ENCODE measurements at regions not wholly inside any gene's neighbourhood (a gene's known extent, or its start where the extent isn't known, plus 50 kb on each side); places are given as distances from the start of the nearest gene placed in this dataset.

DNA sequence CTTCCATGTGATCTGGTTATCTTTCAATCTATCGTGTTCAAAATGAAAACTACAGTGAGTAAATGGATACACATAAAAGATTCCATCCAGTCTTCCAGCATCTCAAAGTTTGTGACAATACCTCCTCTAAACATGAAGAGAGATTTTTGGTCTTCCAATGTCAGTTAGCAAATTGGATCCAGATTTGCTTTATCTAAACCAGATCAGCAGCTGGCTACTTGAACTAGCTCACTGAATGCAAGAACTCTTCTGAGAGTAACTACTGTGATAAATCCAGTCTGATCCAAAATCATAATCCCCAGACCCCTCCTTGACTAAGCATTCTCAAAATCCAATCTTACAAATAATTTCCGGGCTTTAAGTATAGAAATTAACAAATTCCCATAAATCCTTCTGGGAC, 2177.9 kb upstream of the C9orf72 start:
- H3K27me3 ChIP-seq (ENCODE audit: control insufficient read depth, low read length) = no peaks in the 10 kb centered on the region
- H3K4me3 ChIP-seq (ENCODE audit: low read length) = no peak overlapping the region
- no peaks in the 10 kb centered on the region for H3K36me3 ChIP-seq (ENCODE audit: control insufficient read depth, low read length)
- H4K20me1 ChIP-seq (ENCODE audit: control insufficient read depth, insufficient read depth, low read depth, low read length) = no peaks in the 10 kb centered on the region
- H3K79me2 ChIP-seq (ENCODE audit: control insufficient read depth, low read length) = no peaks in the 10 kb centered on the region
- H3K27ac ChIP-seq (ENCODE audit: low read depth, low read length) = no peak overlapping the region
- no peaks in the 10 kb centered on the region for H3K4me1 ChIP-seq (ENCODE audit: control insufficient read depth, low read length)
- no peak overlapping the region for H3K4me2 ChIP-seq (ENCODE audit: low read length)
- TF ChIP-seq, protein P1, sequence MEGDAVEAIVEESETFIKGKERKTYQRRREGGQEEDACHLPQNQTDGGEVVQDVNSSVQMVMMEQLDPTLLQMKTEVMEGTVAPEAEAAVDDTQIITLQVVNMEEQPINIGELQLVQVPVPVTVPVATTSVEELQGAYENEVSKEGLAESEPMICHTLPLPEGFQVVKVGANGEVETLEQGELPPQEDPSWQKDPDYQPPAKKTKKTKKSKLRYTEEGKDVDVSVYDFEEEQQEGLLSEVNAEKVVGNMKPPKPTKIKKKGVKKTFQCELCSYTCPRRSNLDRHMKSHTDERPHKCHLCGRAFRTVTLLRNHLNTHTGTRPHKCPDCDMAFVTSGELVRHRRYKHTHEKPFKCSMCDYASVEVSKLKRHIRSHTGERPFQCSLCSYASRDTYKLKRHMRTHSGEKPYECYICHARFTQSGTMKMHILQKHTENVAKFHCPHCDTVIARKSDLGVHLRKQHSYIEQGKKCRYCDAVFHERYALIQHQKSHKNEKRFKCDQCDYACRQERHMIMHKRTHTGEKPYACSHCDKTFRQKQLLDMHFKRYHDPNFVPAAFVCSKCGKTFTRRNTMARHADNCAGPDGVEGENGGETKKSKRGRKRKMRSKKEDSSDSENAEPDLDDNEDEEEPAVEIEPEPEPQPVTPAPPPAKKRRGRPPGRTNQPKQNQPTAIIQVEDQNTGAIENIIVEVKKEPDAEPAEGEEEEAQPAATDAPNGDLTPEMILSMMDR (IDR thresholded peaks at IDR 0.05; ENCODE audit: low read depth, low read length, poor library complexity, severe bottlenecking) = no peak
- TF ChIP-seq EZH2phosphoT487 (IDR thresholded peaks at IDR 0.05; ENCODE audit: borderline replicate concordance, low read length) = no peak
- no peaks in the 10 kb centered on the region for H3F3A ChIP-seq (ENCODE audit: control insufficient read depth, insufficient read depth)
- H3K9me3 ChIP-seq (ENCODE audit: control insufficient read depth, insufficient read depth, low read length) = no peaks in the 10 kb centered on the region
- no peaks in the 10 kb centered on the region for H3K9me2 ChIP-seq (replicated peaks; ENCODE audit: control insufficient read depth, low read length)

DNA sequence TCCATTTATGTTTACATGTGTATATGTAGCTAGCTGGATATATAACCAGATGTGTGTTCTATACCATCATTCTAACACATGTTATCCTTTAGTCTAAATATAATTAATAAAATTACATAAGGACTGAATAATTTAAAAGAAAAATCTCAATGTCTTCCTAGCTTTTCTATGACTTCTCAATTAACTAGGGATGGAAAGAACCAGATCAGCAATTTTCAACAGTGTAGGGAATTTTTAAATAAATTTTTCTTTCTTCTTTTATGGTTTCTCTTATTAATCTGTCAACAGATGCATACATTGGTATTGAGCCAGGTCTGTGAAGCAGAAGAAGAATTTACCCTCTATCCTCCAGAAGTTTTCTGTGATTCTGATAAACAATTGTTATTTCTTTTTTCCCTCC, 2180.4 kb upstream of the C9orf72 start:
- H3K4me1 ChIP-seq (ENCODE audit: control insufficient read depth, low read length) = no peaks in the 10 kb centered on the region
- no peaks in the 10 kb centered on the region for H3F3A ChIP-seq (ENCODE audit: control insufficient read depth, insufficient read depth)
- H3K27ac ChIP-seq (ENCODE audit: low read depth, low read length) = no peak overlapping the region
- no peak for TF ChIP-seq EZH2phosphoT487 (IDR thresholded peaks at IDR 0.05; ENCODE audit: borderline replicate concordance, low read length)
- TF ChIP-seq, protein P1 (IDR thresholded peaks at IDR 0.05; ENCODE audit: low read depth, low read length, poor library complexity, severe bottlenecking) = no peak
- H3K79me2 ChIP-seq (ENCODE audit: control insufficient read depth, low read length) = no peaks in the 10 kb centered on the region
- no peaks in the 10 kb centered on the region for H4K20me1 ChIP-seq (ENCODE audit: control insufficient read depth, insufficient read depth, low read depth, low read length)
- H3K36me3 ChIP-seq (ENCODE audit: control insufficient read depth, low read length) = no peaks in the 10 kb centered on the region
- H3K4me2 ChIP-seq (ENCODE audit: low read length) = no peak overlapping the region
- no peak overlapping the region for H3K4me3 ChIP-seq (ENCODE audit: low read length)
- no peaks in the 10 kb centered on the region for H3K9me2 ChIP-seq (replicated peaks; ENCODE audit: control insufficient read depth, low read length)
- H3K9me3 ChIP-seq (ENCODE audit: control insufficient read depth, insufficient read depth, low read length) = no peaks in the 10 kb centered on the region
- H3K27me3 ChIP-seq (ENCODE audit: control insufficient read depth, low read length) = no peaks in the 10 kb centered on the region

DNA sequence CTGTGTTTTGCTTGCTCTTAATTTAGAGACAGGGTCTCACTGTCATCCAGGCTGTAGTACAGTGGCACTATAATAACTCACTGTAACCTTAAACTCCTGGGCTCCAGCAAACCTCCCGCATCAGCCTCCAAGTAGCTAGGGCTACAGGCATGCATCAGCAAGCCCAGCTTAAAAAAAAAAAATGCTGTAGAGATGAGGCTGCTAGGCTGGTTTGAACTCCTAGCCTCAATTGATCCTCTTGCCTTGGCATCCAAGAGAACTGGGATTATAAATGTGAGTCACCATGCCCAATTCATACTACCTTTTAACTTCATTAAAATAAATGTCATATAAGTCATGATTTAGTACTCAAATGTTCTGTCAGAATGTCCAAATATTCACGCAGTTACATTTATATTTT, 2195.7 kb upstream of the C9orf72 start:
- H3K9me2 ChIP-seq (replicated peaks; ENCODE audit: control insufficient read depth, low read length) = no peaks in the 10 kb centered on the region
- H3K36me3 ChIP-seq (ENCODE audit: control insufficient read depth, low read length) = no peaks in the 10 kb centered on the region
- no peaks in the 10 kb centered on the region for H3K9me3 ChIP-seq (ENCODE audit: control insufficient read depth, insufficient read depth, low read length)
- no peak overlapping the region for H3K27ac ChIP-seq (ENCODE audit: low read depth, low read length)
- no peaks in the 10 kb centered on the region for H4K20me1 ChIP-seq (ENCODE audit: control insufficient read depth, insufficient read depth, low read depth, low read length)
- no peak for TF ChIP-seq EZH2phosphoT487 (IDR thresholded peaks at IDR 0.05; ENCODE audit: borderline replicate concordance, low read length)
- TF ChIP-seq, protein P1 (IDR thresholded peaks at IDR 0.05; ENCODE audit: low read depth, low read length, poor library complexity, severe bottlenecking) = no peak
- H3K4me2 ChIP-seq (ENCODE audit: low read length) = no peak overlapping the region
- H3K27me3 ChIP-seq (ENCODE audit: control insufficient read depth, low read length) = no peaks in the 10 kb centered on the region
- no peaks in the 10 kb centered on the region for H3F3A ChIP-seq (ENCODE audit: control insufficient read depth, insufficient read depth)
- no peak overlapping the region for H3K4me3 ChIP-seq (ENCODE audit: low read length)
- H3K4me1 ChIP-seq (ENCODE audit: control insufficient read depth, low read length) = no peaks in the 10 kb centered on the region
- H3K79me2 ChIP-seq (ENCODE audit: control insufficient read depth, low read length) = no peaks in the 10 kb centered on the region

DNA sequence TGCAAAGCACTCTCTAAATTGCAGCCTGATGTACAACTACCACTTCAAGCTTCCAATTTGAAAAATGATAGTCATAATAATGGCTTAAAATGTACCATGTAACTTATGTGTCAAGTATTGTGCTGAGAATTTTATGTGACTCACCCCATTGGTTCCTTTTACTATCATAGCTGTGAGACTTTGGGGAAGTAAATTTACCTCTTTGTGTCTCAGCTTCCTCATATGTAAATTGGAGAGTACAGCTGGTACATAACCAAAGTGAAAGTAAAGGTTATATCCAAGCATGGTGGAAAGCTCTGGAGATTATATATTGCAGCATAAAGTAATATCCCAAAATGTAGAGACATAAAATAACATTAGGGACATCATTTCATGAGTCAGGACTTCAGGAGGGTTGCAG, 2200.4 kb upstream of the C9orf72 start:
- Histone ChIP-seq H3K9me2 (replicated peaks; ENCODE audit: control insufficient read depth, low read length) (no peaks in the 10 kb centered on the region), H3K4me2 (ENCODE audit: low read length) (no peak overlapping the region), H3K4me1 (ENCODE audit: control insufficient read depth, low read length) (no peaks in the 10 kb centered on the region), H3K79me2 (ENCODE audit: control insufficient read depth, low read length) (no peaks in the 10 kb centered on the region), H3K4me3 (ENCODE audit: low read length) (no peak overlapping the region), H3K36me3 (ENCODE audit: control insufficient read depth, low read length) (no peaks in the 10 kb centered on the region), H3K9me3 (ENCODE audit: control insufficient read depth, insufficient read depth, low read length) (no peaks in the 10 kb centered on the region), H3K27me3 (ENCODE audit: control insufficient read depth, low read length) (no peaks in the 10 kb centered on the region), H4K20me1 (ENCODE audit: control insufficient read depth, insufficient read depth, low read depth, low read length) (no peaks in the 10 kb centered on the region), H3F3A (ENCODE audit: control insufficient read depth, insufficient read depth) (no peaks in the 10 kb centered on the region), H3K27ac (ENCODE audit: low read depth, low read length) (no peak overlapping the region)
- TF ChIP-seq, protein P1 (IDR thresholded peaks at IDR 0.05; ENCODE audit: low read depth, low read length, poor library complexity, severe bottlenecking) = no peak
- TF ChIP-seq EZH2phosphoT487 (IDR thresholded peaks at IDR 0.05; ENCODE audit: borderline replicate concordance, low read length) = no peak

Data from DOHH2 (cell line).